GM19452 (cell line): ENCODE measurements at regions not wholly inside any gene's neighbourhood (a gene's known extent, or its start where the extent isn't known, plus 50 kb on each side); places are given as distances from the start of the nearest gene placed in this dataset.
"Not testable (repeated sequence)": the region's sequence is repeated elsewhere in the genome, so short reads cannot be mapped to it uniquely, and the experiment has no call there.

ENCODE experiments used
- ATAC-seq: cut with Tn5 transposase; IDR thresholded peaks from one replicate; pipeline ENCODE4 v1.9.1; 2021; ENCODE audit not compliant: unreplicated experiment

- ATAC-seq: no peak
These were observed 85.6 kb upstream of the SNX7 start for GRCh38 chr1:98575955-98576354.

GRCh38 chr1:98565951-98566350 is 95.6 kb upstream of the SNX7 start:
- ATAC-seq: no peak

- ATAC-seq: no peak
These were observed 102.2 kb upstream of the SNX7 start for GRCh38 chr1:98559291-98559690.

- no peak for ATAC-seq
These were observed 103.6 kb upstream of the SNX7 start for GRCh38 chr1:98557895-98558294.

- ATAC-seq: no peak
These were observed 104.9 kb upstream of the SNX7 start for GRCh38 chr1:98556521-98557158.

GRCh38 chr1:98555814-98556213 is 105.7 kb upstream of the SNX7 start:
- no peak for ATAC-seq

GRCh38 chr1:98552576-98553074 is 108.9 kb upstream of the SNX7 start:
- not testable (repeated sequence) for ATAC-seq

- no peak for ATAC-seq
These were observed 111.4 kb upstream of the SNX7 start for GRCh38 chr1:98550076-98550475.

- ATAC-seq: no peak
These were observed 115.2 kb upstream of the SNX7 start for GRCh38 chr1:98546319-98546718.

- ATAC-seq: no peak
These were observed 123.4 kb upstream of the SNX7 start for GRCh38 chr1:98538106-98538505.

GRCh38 chr1:98523256-98523655 is 138.3 kb upstream of the SNX7 start:
- ATAC-seq: no peak

- no peak for ATAC-seq
These were observed 145.2 kb upstream of the SNX7 start for GRCh38 chr1:98516306-98516705.

GRCh38 chr1:98515744-98516143 is 145.8 kb upstream of the SNX7 start:
- ATAC-seq: no peak

GRCh38 chr1:98512216-98512615 is 149.3 kb upstream of the SNX7 start:
- ATAC-seq: not testable (repeated sequence)

GRCh38 chr1:98503771-98504170 is 157.8 kb upstream of the SNX7 start:
- ATAC-seq: no peak

- no peak for ATAC-seq
These were observed 158.6 kb upstream of the SNX7 start for GRCh38 chr1:98502937-98503336.

- no peak for ATAC-seq
These were observed 161.2 kb upstream of the SNX7 start for GRCh38 chr1:98500324-98500723.

- ATAC-seq: no peak
These were observed 162.9 kb upstream of the SNX7 start for GRCh38 chr1:98498651-98499050.

- no peak for ATAC-seq
These were observed 164.0 kb upstream of the SNX7 start for GRCh38 chr1:98497497-98497896.

- no peak for ATAC-seq
These were observed 165.1 kb upstream of the SNX7 start for GRCh38 chr1:98496256-98496995.

- no peak for ATAC-seq
These were observed 168.1 kb upstream of the SNX7 start for GRCh38 chr1:98493469-98493868.

- no peak for ATAC-seq
These were observed 171.4 kb upstream of the SNX7 start for GRCh38 chr1:98490099-98490498.

GRCh38 chr1:98487620-98488019 is 173.9 kb upstream of the SNX7 start:
- ATAC-seq: no peak
